ENCODE measurements at regions not wholly inside any gene's neighbourhood (a gene's known extent, or its start where the extent isn't known, plus 50 kb on each side); places are given as distances from the start of the nearest gene placed in this dataset.

DNA sequence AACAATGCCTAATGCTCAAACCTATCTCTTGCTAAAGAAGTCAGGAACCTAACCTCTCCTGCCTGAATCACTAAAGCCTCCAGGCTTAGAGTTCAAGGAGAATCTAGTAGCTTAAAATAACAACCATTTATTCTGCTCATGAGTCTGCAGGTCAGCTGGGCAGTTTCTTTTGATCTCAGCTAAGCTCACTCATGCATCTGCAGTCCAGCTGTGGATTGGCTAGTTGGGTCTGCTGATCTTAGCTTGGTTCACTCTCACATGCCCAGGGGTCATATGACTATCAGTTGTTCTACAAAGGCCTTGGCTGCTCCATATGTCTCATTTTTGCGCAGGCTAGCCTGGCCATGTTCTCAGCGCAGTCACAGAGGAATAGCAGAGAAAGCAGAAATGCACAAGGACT is 109.2 kb upstream of the STT3B start:
- no peaks in the 10 kb centered on the region for H4K20me1 ChIP-seq (ENCODE audit: insufficient read depth, poor library complexity, severe bottlenecking)
- H3K4me2 ChIP-seq = no peak overlapping the region
- no peak overlapping the region for H3K27ac ChIP-seq
- H3K4me1 ChIP-seq (ENCODE audit: insufficient read depth) = peaks cover 3% of the 10 kb centered on the region
- DNase-seq (ENCODE audit: low spot score) = peak; percentile 55
- H3K79me2 ChIP-seq = no peaks in the 10 kb centered on the region
- TF ChIP-seq, protein P1, sequence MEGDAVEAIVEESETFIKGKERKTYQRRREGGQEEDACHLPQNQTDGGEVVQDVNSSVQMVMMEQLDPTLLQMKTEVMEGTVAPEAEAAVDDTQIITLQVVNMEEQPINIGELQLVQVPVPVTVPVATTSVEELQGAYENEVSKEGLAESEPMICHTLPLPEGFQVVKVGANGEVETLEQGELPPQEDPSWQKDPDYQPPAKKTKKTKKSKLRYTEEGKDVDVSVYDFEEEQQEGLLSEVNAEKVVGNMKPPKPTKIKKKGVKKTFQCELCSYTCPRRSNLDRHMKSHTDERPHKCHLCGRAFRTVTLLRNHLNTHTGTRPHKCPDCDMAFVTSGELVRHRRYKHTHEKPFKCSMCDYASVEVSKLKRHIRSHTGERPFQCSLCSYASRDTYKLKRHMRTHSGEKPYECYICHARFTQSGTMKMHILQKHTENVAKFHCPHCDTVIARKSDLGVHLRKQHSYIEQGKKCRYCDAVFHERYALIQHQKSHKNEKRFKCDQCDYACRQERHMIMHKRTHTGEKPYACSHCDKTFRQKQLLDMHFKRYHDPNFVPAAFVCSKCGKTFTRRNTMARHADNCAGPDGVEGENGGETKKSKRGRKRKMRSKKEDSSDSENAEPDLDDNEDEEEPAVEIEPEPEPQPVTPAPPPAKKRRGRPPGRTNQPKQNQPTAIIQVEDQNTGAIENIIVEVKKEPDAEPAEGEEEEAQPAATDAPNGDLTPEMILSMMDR (IDR thresholded peaks at IDR 0.05; ENCODE audit: poor library complexity) = no peak
- no peak for TF ChIP-seq EZH2 (IDR thresholded peaks at IDR 0.05; ENCODE audit: borderline replicate concordance)
- no peak for TF ChIP-seq EZH2phosphoT487 (IDR thresholded peaks at IDR 0.05; ENCODE audit: low read depth, severe bottlenecking, unreplicated experiment)
- H2AFZ ChIP-seq = no peak overlapping the region
- no peaks in the 10 kb centered on the region for H3K9me2 ChIP-seq (replicated peaks; ENCODE audit: insufficient read depth)
- no peaks in the 10 kb centered on the region for H3K9me3 ChIP-seq (ENCODE audit: low read depth)
- H3K36me3 ChIP-seq (replicated peaks; ENCODE audit: insufficient read depth, low read depth) = no peaks in the 10 kb centered on the region
- H3K27me3 ChIP-seq = no peaks in the 10 kb centered on the region
- H3K4me3 ChIP-seq = no peak overlapping the region
- 88% methylated on average over 2 of the region's 2 CpGs for WGBS (ENCODE audit: low lambda C conversion rate, missing lambda C conversion rate)

DNA sequence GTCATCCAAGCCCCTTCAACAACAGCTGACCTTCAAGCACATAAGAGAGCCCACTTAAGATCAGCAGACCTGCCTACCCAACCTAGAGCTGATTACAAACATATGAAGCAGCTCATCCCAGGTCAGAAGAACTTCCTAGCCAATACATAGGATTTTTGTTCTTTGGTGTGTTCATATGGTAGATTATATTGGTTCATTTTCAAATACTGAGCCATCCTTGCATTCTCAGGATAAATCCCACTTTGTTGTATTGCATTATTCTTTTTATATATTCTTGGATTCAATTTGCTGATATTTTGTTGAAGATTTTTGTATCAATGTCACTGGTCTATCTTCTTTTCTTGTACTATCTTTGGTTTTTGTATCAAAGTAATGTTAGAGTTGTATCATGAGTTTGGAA is 107.3 kb upstream of the STT3B start:
- H3K27me3 ChIP-seq = no peaks in the 10 kb centered on the region
- H4K20me1 ChIP-seq (ENCODE audit: insufficient read depth, poor library complexity, severe bottlenecking) = no peaks in the 10 kb centered on the region
- no peak for DNase-seq (ENCODE audit: low spot score)
- H3K79me2 ChIP-seq = no peaks in the 10 kb centered on the region
- H3K4me2 ChIP-seq = no peak overlapping the region
- H3K27ac ChIP-seq = no peak overlapping the region
- no peaks in the 10 kb centered on the region for H3K9me2 ChIP-seq (replicated peaks; ENCODE audit: insufficient read depth)
- H3K9me3 ChIP-seq (ENCODE audit: low read depth) = no peaks in the 10 kb centered on the region
- no peaks in the 10 kb centered on the region for H3K36me3 ChIP-seq (replicated peaks; ENCODE audit: insufficient read depth, low read depth)
- TF ChIP-seq EZH2 (IDR thresholded peaks at IDR 0.05; ENCODE audit: borderline replicate concordance) (no peak), EZH2phosphoT487 (IDR thresholded peaks at IDR 0.05; ENCODE audit: low read depth, severe bottlenecking, unreplicated experiment) (no peak)
- TF ChIP-seq, protein P1 (IDR thresholded peaks at IDR 0.05; ENCODE audit: poor library complexity) = no peak
- H3K4me1 ChIP-seq (ENCODE audit: insufficient read depth) = peaks cover 2% of the 10 kb centered on the region
- no peak overlapping the region for H3K4me3 ChIP-seq
- no peak overlapping the region for H2AFZ ChIP-seq

DNA sequence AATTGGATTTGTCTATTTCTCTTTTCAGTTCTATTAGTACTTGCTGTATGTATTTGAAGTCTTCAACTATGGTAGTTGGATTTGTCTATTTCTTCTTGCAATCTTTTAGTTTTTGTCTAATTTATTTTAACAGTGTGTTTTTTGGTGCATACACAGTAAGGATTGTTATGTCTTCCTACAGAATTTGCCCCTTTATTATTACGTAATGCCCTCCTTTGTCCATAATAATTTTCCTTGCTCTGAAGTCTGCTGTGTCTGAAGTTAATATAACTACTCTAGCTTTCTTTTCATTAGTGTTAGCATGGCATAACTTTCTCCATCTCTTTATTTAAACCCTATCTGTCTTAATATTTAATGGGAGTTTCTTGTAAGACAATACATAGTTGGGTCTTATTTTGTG is 105.1 kb upstream of the STT3B start:
- H3K27ac ChIP-seq = no peak overlapping the region
- H4K20me1 ChIP-seq (ENCODE audit: insufficient read depth, poor library complexity, severe bottlenecking) = no peaks in the 10 kb centered on the region
- no peak overlapping the region for H3K4me3 ChIP-seq
- no peaks in the 10 kb centered on the region for H3K9me2 ChIP-seq (replicated peaks; ENCODE audit: insufficient read depth)
- H3K79me2 ChIP-seq = no peaks in the 10 kb centered on the region
- H3K4me1 ChIP-seq (ENCODE audit: insufficient read depth) = no peaks in the 10 kb centered on the region
- H3K27me3 ChIP-seq = no peaks in the 10 kb centered on the region
- no peaks in the 10 kb centered on the region for H3K36me3 ChIP-seq (replicated peaks; ENCODE audit: insufficient read depth, low read depth)
- 100% methylated on average over 1 of the region's 1 CpG for WGBS (ENCODE audit: low lambda C conversion rate, missing lambda C conversion rate)
- TF ChIP-seq EZH2 (IDR thresholded peaks at IDR 0.05; ENCODE audit: borderline replicate concordance) (no peak), EZH2phosphoT487 (IDR thresholded peaks at IDR 0.05; ENCODE audit: low read depth, severe bottlenecking, unreplicated experiment) (no peak)
- TF ChIP-seq, protein P1 (IDR thresholded peaks at IDR 0.05; ENCODE audit: poor library complexity) = no peak
- no peak overlapping the region for H3K4me2 ChIP-seq
- DNase-seq (ENCODE audit: low spot score) = no peak
- no peak overlapping the region for H2AFZ ChIP-seq
- no peaks in the 10 kb centered on the region for H3K9me3 ChIP-seq (ENCODE audit: low read depth)

DNA sequence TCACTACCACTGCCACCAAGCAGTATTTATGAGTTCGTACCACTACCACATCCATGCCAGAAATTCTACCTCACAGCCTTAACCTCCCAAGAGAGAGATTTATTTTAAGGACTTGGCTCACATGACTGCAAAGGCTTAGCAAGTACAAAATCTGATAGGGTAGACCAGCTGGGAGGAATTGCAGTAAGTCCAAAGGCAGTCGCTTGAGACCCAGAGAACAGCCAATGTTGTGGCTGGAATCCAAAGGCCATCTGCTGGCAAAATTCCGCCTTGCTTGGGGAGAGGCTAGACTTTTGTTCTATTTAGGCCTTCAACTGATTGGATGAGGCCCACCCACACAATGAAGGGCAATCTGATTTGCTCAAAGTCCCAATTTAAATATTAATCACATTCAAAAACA is 101.4 kb upstream of the STT3B start:
- no peaks in the 10 kb centered on the region for H3K27me3 ChIP-seq
- H3K9me2 ChIP-seq (replicated peaks; ENCODE audit: insufficient read depth) = no peaks in the 10 kb centered on the region
- H3K36me3 ChIP-seq (replicated peaks; ENCODE audit: insufficient read depth, low read depth) = no peaks in the 10 kb centered on the region
- no peak overlapping the region for H2AFZ ChIP-seq
- no peak overlapping the region for H3K4me2 ChIP-seq
- H3K9me3 ChIP-seq (ENCODE audit: low read depth) = no peaks in the 10 kb centered on the region
- no peak overlapping the region for H3K4me3 ChIP-seq
- DNase-seq (ENCODE audit: low spot score) = no peak
- no peaks in the 10 kb centered on the region for H3K79me2 ChIP-seq
- no peak overlapping the region for H3K27ac ChIP-seq
- TF ChIP-seq EZH2 (IDR thresholded peaks at IDR 0.05; ENCODE audit: borderline replicate concordance) (no peak), EZH2phosphoT487 (IDR thresholded peaks at IDR 0.05; ENCODE audit: low read depth, severe bottlenecking, unreplicated experiment) (no peak)
- TF ChIP-seq, protein P1 (IDR thresholded peaks at IDR 0.05; ENCODE audit: poor library complexity) = no peak
- 90% methylated on average over 3 of the region's 3 CpGs for WGBS (ENCODE audit: low lambda C conversion rate, missing lambda C conversion rate)
- no peaks in the 10 kb centered on the region for H3K4me1 ChIP-seq (ENCODE audit: insufficient read depth)
- no peaks in the 10 kb centered on the region for H4K20me1 ChIP-seq (ENCODE audit: insufficient read depth, poor library complexity, severe bottlenecking)
